ENCODE measurements at regions not wholly inside any gene's neighbourhood (a gene's known extent, or its start where the extent isn't known, plus 50 kb on each side); places are given as distances from the start of the nearest gene placed in this dataset.

- Histone ChIP-seq H3K79me2 (ENCODE audit: low read length) (no peaks in the 10 kb centered on the region), H3K4me2 (ENCODE audit: low read depth, low read length) (no peak overlapping the region), H3K4me1 (ENCODE audit: low read length) (no peaks in the 10 kb centered on the region), H3K4me3 (ENCODE audit: low read length) (no peak overlapping the region), H3F3A (ENCODE audit: insufficient read depth, low read length) (no peaks in the 10 kb centered on the region), H3K9ac (ENCODE audit: low read length) (no peak overlapping the region), H3K9me2 (replicated peaks; ENCODE audit: insufficient read depth, low read length) (no peaks in the 10 kb centered on the region), H2AFZ (ENCODE audit: low read length) (no peak overlapping the region), H4K20me1 (ENCODE audit: insufficient read depth, low read length) (no peaks in the 10 kb centered on the region), H3K27ac (ENCODE audit: low read length) (no peak overlapping the region), H3K36me3 (replicated peaks; ENCODE audit: insufficient read depth, low read length) (no peaks in the 10 kb centered on the region), H3K27me3 (replicated peaks; ENCODE audit: insufficient read depth, low read length) (no peaks in the 10 kb centered on the region), H3K9me3 (replicated peaks; ENCODE audit: insufficient read depth, low read length) (no peaks in the 10 kb centered on the region)
- no peak for DNase-seq
- no peak for TF ChIP-seq EZH2phosphoT487 (IDR thresholded peaks at IDR 0.05; ENCODE audit: low read length)
- no peak for TF ChIP-seq CTCF (IDR thresholded peaks at IDR 0.05; ENCODE audit: low read length)
- no peak for TF ChIP-seq EZH2 (optimal IDR thresholded peaks at IDR 0.05; ENCODE audit: low read depth, low read length)
These were observed 360.0 kb upstream of the RAB6C start for GRCh38 chr2:129619471-129619870.

GRCh38 chr2:129620411-129620810 lies 359.1 kb upstream of the RAB6C start:
- Histone ChIP-seq H3K9me2 (replicated peaks; ENCODE audit: insufficient read depth, low read length) (no peaks in the 10 kb centered on the region), H2AFZ (ENCODE audit: low read length) (no peak overlapping the region), H3K4me1 (ENCODE audit: low read length) (no peaks in the 10 kb centered on the region), H3K27ac (ENCODE audit: low read length) (no peak overlapping the region), H3K79me2 (ENCODE audit: low read length) (no peaks in the 10 kb centered on the region), H3F3A (ENCODE audit: insufficient read depth, low read length) (no peaks in the 10 kb centered on the region), H3K36me3 (replicated peaks; ENCODE audit: insufficient read depth, low read length) (no peaks in the 10 kb centered on the region), H3K4me2 (ENCODE audit: low read depth, low read length) (no peak overlapping the region), H3K27me3 (replicated peaks; ENCODE audit: insufficient read depth, low read length) (no peaks in the 10 kb centered on the region), H3K4me3 (ENCODE audit: low read length) (no peak overlapping the region), H3K9ac (ENCODE audit: low read length) (no peak overlapping the region), H3K9me3 (replicated peaks; ENCODE audit: insufficient read depth, low read length) (no peaks in the 10 kb centered on the region), H4K20me1 (ENCODE audit: insufficient read depth, low read length) (no peaks in the 10 kb centered on the region)
- DNase-seq: no peak
- no peak for TF ChIP-seq EZH2 (optimal IDR thresholded peaks at IDR 0.05; ENCODE audit: low read depth, low read length)
- TF ChIP-seq CTCF (IDR thresholded peaks at IDR 0.05; ENCODE audit: low read length): no peak
- TF ChIP-seq EZH2phosphoT487 (IDR thresholded peaks at IDR 0.05; ENCODE audit: low read length): no peak

- no peak overlapping the region for H3K9ac ChIP-seq (ENCODE audit: low read length)
- H3K4me1 ChIP-seq (ENCODE audit: low read length): no peaks in the 10 kb centered on the region
- H3F3A ChIP-seq (ENCODE audit: insufficient read depth, low read length): no peaks in the 10 kb centered on the region
- H3K79me2 ChIP-seq (ENCODE audit: low read length): no peaks in the 10 kb centered on the region
- no peaks in the 10 kb centered on the region for H3K36me3 ChIP-seq (replicated peaks; ENCODE audit: insufficient read depth, low read length)
- no peaks in the 10 kb centered on the region for H3K9me2 ChIP-seq (replicated peaks; ENCODE audit: insufficient read depth, low read length)
- no peaks in the 10 kb centered on the region for H3K27me3 ChIP-seq (replicated peaks; ENCODE audit: insufficient read depth, low read length)
- no peak overlapping the region for H3K27ac ChIP-seq (ENCODE audit: low read length)
- no peak for TF ChIP-seq EZH2phosphoT487 (IDR thresholded peaks at IDR 0.05; ENCODE audit: low read length)
- TF ChIP-seq CTCF (IDR thresholded peaks at IDR 0.05; ENCODE audit: low read length): no peak
- TF ChIP-seq EZH2 (optimal IDR thresholded peaks at IDR 0.05; ENCODE audit: low read depth, low read length): no peak
- H3K4me2 ChIP-seq (ENCODE audit: low read depth, low read length): no peak overlapping the region
- no peak for DNase-seq
- no peaks in the 10 kb centered on the region for H3K9me3 ChIP-seq (replicated peaks; ENCODE audit: insufficient read depth, low read length)
- H3K4me3 ChIP-seq (ENCODE audit: low read length): no peak overlapping the region
- no peaks in the 10 kb centered on the region for H4K20me1 ChIP-seq (ENCODE audit: insufficient read depth, low read length)
- no peak overlapping the region for H2AFZ ChIP-seq (ENCODE audit: low read length)
These were observed 355.7 kb upstream of the RAB6C start for GRCh38 chr2:129623783-129624182.
